Sciatic nerve (tissue), 2 donors: ENCODE measurements at regions not wholly inside any gene's neighbourhood (a gene's known extent, or its start where the extent isn't known, plus 50 kb on each side); places are given as distances from the start of the nearest gene placed in this dataset.

Experiments
- ATAC-seq: fragments of 200-7000 bp; cut with Tn5 transposase; one replicate; pipeline ENCODE4 v1.9.1; 2020; ENCODE audit warnings: mild to moderate bottlenecking, moderate library complexity
- DNase-seq: peaks from one replicate; pipeline ENCODE4 v3.0.0-alpha.2; 2020; ENCODE audit warnings: low spot score
- intact Hi-C: fragments of 100-400 bp; cut with DNase I; formaldehyde crosslinking; loops from one replicate; pipeline ENCODE4 v1.14.2; 2022
- donor health status: DM: no; HTN: no; CAD: no.
- donor health status: DM: no; HTN: no; CAD: no.

DNA sequence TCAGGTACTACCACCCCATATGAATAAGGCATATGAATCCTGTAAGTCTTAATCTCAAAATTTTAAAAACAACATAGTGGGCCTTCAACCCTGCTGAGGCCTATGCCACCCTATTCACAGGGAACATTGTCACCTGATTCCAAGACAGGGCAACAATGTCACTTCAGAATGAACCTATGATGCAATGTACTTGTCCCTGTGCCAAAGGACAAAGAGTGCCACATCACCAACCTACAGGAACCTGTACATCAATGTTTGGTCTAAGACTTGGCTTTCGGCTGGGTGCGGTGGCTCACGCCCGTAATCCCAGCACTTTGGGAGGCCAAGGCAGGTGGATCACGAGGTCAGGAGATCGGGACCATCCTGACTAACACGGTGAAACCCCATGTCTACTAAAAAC lies 318.5 kb upstream of the JARID2 start:
- ATAC-seq = no peak
- no peak for DNase-seq
- intact Hi-C loops = no loop called here

- no peak for DNase-seq
- ATAC-seq = no peak
- intact Hi-C loops = no loop called here
Measured at GRCh38 chr6:14929291-14929690, 316.6 kb upstream of the JARID2 start.

GRCh38 chr6:14930366-14930989 lies 315.4 kb upstream of the JARID2 start:
- ATAC-seq (no peak), DNase-seq (no peak)
- intact Hi-C loops = no loop called here

GRCh38 chr6:14932485-14933182 lies 313.2 kb upstream of the JARID2 start:
- DNase-seq = no peak
- intact Hi-C loops = no loop called here
- ATAC-seq = peak; percentile 61

DNA sequence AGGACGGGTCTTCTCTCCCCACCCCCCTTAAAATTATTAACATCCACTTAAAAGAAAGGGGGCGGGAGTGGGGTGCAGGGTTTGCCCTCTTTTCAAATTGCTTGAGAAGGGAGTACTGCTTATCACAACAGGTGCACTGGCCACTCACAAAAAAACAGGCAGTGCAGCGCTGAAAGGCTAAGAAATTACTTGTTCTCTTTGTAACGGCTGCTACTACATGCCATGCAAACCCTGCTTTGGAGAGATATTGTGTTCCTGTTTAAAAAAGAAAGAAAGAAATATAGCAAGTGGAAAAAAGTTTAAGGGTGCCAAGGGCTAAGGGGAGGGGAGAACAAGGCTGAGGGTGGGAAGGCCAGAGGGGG lies 312.7 kb upstream of the JARID2 start:
- no peak for ATAC-seq
- no peak for DNase-seq
- intact Hi-C loops = no loop called here

DNA sequence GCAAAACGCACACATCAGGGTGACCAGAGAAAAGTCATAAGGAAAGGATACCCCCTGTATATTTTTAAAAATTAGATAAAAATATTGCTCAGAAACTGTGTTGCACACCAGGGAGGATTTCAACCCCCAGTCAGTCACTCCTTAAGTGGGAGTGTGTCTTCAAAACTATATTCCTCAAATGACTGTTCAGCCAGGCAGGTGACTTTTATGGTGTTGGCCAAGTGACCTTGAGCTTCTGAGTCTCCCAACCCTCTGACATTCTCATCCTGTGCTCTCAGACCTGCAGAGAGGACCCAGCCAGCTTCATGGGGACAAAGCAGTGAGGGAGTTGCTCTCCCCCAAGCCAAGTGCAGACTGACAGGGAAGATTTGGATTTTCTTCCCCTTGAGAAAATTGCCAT lies 311.9 kb upstream of the JARID2 start:
- intact Hi-C loops = no loop called here
- ATAC-seq = no peak
- no peak for DNase-seq

DNA sequence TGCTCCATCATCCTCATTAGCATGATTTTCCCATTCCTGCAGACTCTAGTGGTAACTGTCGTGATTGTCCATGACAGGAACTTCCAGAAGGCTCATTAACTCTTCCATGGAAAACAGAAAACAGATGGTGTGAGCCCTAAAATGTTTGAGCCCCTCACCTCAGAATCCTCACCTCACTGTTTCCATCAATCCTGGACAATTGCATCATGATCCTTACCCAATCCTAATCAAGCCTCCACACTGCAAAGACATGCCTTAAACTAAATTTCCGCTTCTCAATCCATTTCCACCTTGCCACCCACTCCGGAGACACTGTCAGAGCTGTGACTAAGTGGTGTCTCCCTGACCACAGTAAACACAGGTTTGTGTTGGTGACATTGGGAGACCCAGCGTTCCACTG lies 311.0 kb upstream of the JARID2 start:
- ATAC-seq (no peak), DNase-seq (no peak)
- intact Hi-C loops = no loop called here

- no peak for DNase-seq
- intact Hi-C loops = no loop called here
- ATAC-seq = no peak
Measured at GRCh38 chr6:14936861-14937260, 309.0 kb upstream of the JARID2 start.

GRCh38 chr6:14943116-14943515 lies 302.8 kb upstream of the JARID2 start:
- ATAC-seq (no peak), DNase-seq (no peak)
- intact Hi-C loops = no loop called here

DNA sequence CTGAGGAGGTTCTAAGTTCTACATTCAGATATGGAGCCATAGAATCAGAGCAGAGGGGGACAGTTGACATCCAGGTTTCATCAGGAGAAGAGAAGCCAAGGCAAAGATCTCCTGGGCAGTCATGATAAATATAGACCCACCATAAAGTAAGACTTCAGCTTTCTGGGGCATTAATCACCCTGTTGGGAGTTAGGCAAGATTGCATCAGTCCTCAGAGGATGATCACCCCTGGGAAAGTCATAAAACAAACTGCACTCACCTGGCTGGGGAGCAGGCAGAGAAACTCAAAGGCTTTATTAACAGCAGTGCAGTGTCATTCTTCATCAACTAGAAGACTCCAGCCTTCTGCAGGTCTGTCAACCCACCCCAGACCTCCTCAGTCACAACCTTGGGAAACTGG lies 301.3 kb upstream of the JARID2 start:
- intact Hi-C loops = no loop called here
- no peak for DNase-seq
- ATAC-seq = no peak

DNA sequence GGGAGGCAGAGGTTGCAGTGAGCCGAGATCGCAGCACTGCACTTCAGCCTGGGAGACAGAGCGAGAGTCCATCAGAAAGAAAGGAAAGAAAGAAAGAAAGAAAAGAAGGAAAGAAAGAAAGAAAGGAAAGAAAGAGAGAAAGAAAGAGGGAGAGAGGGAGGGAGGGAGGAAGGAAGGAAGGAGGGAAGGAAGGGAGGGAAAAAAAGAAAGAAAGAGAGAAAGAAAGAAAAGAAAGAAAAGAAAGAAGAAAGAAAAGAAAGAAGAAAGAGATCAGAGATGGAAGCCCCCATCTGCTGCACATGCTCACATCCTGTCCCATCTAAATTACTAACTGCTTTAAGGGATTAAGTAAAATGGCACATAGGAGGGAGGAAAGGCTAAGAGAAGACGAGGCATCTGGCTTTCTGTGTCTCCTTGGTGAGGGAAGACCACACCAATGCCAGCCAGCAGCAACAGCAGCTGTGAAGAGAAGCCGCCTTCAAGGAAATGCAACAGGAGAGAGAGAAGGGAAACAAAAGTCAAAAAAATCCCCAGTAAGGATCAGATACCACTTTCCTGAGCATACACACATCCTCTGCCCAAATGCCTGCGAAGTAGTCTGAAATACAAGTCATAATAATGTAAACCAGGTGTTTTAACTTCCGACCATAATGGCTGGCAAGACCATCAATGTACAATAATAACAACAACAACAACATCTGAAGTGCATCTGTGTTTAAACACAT lies 300.2 kb upstream of the JARID2 start:
- no peak for ATAC-seq

DNA sequence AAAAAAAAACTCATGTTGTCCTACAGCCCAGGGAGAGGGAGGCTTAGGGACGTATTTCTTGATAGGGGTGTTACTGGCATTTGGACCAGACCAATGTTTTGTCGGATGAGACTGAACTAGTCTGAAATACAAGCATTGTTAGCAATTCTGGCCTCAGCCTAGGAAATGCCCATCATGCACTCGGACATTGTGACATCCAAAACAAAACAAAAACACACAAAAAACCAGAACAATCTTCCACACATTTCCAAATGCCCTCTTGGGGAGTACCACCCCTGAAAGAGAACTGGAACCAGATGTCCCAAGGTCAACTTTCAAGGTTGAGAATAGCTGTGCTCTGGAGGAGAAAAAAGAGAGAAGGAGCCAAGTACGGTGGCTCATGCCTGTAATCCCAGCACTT lies 299.1 kb upstream of the JARID2 start:
- intact Hi-C loops = no loop called here
- peak; percentile 48 for ATAC-seq
- DNase-seq = no peak

More for the DNA sequence above, 300.2 kb upstream of the JARID2 start:
- intact Hi-C loops = no loop called here
- DNase-seq = no peak

DNA sequence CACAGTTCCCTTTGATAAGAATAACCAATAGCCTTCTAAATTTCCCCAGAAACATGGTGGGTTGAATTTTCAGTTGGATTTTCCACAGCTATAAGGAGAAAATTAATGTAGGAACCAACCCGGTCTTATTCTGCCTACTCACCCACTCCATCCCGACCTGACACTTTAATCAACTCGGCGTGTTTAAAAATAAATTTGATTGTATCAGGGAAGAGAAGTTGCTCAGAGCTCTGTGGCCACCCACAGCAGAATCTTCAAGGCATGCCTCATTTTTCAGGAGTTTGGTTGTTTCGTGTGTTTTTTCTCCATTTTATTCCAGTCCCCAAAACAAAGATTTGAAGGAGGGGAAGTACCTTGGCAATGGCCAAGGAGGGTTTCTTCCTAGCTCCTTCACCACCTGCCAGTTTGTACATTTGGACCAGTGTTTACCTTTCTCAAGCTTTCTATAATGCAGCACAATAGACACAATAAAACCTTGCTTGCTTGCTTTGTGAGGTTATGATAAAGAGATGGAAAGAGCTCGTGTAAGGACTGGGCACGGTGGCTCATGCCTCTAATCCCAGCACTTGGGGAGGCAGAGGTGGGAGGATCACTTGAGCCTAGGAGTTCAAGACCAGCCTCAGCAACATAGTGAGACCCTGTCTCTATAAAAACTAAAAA lies 297.2 kb upstream of the JARID2 start:
- no peak for ATAC-seq
- intact Hi-C loops = no loop called here
- no peak for DNase-seq

GRCh38 chr6:14950103-14950969 lies 295.5 kb upstream of the JARID2 start:
- ATAC-seq (no peak), DNase-seq (no peak)
- intact Hi-C loops = no loop called here

DNA sequence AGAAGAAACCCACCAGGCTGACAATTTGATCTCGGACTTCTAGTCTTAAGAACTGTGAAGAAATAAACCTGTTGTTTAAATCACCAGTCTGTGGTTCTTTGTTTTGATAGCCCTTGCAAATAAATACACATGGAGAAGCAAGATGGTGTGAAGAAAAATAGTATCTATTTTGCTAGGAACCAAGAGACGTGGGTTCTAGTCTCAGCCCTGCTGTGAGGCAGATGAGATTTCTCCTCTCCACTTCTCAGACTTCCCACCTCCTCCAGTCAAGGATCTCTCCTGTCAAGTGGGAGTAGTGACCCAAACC lies 294.9 kb upstream of the JARID2 start:
- ATAC-seq (no peak), DNase-seq (no peak)
- intact Hi-C loops = no loop called here

- ATAC-seq (no peak), DNase-seq (no peak)
- intact Hi-C loops = no loop called here
Measured at GRCh38 chr6:14951704-14952103, 294.2 kb upstream of the JARID2 start.

DNA sequence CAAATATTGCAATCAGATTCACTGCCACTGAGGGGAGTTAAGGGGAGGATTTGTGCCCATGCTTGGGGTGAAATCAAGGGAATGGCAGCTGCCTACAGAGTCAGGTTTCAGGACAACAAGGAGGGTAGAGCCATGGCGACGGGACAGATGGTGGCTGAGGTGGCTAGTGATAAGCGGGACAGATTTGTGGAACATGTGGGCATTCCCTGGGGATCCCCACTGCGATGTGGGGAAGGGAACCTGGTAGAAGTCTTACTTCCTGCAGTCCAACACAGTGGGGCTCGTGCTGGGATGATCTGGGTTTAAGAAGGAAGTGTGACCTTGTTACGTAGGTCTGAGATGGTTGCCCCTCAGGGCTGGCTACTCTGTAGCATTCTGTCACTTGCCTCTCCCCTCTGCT lies 292.0 kb upstream of the JARID2 start:
- intact Hi-C loops = no loop called here
- ATAC-seq (no peak), DNase-seq (no peak)

- DNase-seq (no peak), ATAC-seq (no peak)
- intact Hi-C loops = no loop called here
Measured at GRCh38 chr6:14957355-14958059, 288.4 kb upstream of the JARID2 start.
